ENCODE measurements at regions not wholly inside any gene's neighbourhood (a gene's known extent, or its start where the extent isn't known, plus 50 kb on each side); places are given as distances from the start of the nearest gene placed in this dataset.

- no peak for TF ChIP-seq CTCF (conservative IDR thresholded peaks at IDR 0.05; ENCODE audit: control insufficient read depth, insufficient read depth, low read depth, low read length)
- no peak for DNase-seq (ENCODE audit: low read depth)
- H3K4me3 ChIP-seq (ENCODE audit: control insufficient read depth, low read depth, low read length): no peak overlapping the region
Observed at GRCh38 chrX:98071331-98071730, 1187.6 kb downstream of the RPA4 start.

GRCh38 chrX:98077440-98077839 lies 1193.7 kb downstream of the RPA4 start:
- H3K4me3 ChIP-seq (ENCODE audit: control insufficient read depth, low read depth, low read length): no peak overlapping the region
- TF ChIP-seq CTCF (conservative IDR thresholded peaks at IDR 0.05; ENCODE audit: control insufficient read depth, insufficient read depth, low read depth, low read length): no peak
- DNase-seq (ENCODE audit: low read depth): no peak

GRCh38 chrX:98111684-98112083 lies 1228.0 kb downstream of the RPA4 start:
- DNase-seq (ENCODE audit: low read depth): no peak
- no peak overlapping the region for H3K4me3 ChIP-seq (ENCODE audit: control insufficient read depth, low read depth, low read length)
- TF ChIP-seq CTCF (conservative IDR thresholded peaks at IDR 0.05; ENCODE audit: control insufficient read depth, insufficient read depth, low read depth, low read length): no peak

GRCh38 chrX:98114021-98114420 lies 1230.3 kb downstream of the RPA4 start:
- TF ChIP-seq CTCF (conservative IDR thresholded peaks at IDR 0.05; ENCODE audit: control insufficient read depth, insufficient read depth, low read depth, low read length): no peak
- DNase-seq (ENCODE audit: low read depth): no peak
- no peak overlapping the region for H3K4me3 ChIP-seq (ENCODE audit: control insufficient read depth, low read depth, low read length)

GRCh38 chrX:98141466-98141865 lies 1257.8 kb downstream of the RPA4 start:
- no peak for TF ChIP-seq CTCF (conservative IDR thresholded peaks at IDR 0.05; ENCODE audit: control insufficient read depth, insufficient read depth, low read depth, low read length)
- H3K4me3 ChIP-seq (ENCODE audit: control insufficient read depth, low read depth, low read length): no peak overlapping the region
- DNase-seq (ENCODE audit: low read depth): no peak

GRCh38 chrX:98191003-98191402 lies 1307.3 kb downstream of the RPA4 start:
- no peak overlapping the region for H3K4me3 ChIP-seq (ENCODE audit: control insufficient read depth, low read depth, low read length)
- TF ChIP-seq CTCF (conservative IDR thresholded peaks at IDR 0.05; ENCODE audit: control insufficient read depth, insufficient read depth, low read depth, low read length): no peak
- DNase-seq (ENCODE audit: low read depth): no peak

GRCh38 chrX:98194036-98194435 lies 1310.3 kb downstream of the RPA4 start:
- no peak for DNase-seq (ENCODE audit: low read depth)
- TF ChIP-seq CTCF (conservative IDR thresholded peaks at IDR 0.05; ENCODE audit: control insufficient read depth, insufficient read depth, low read depth, low read length): no peak
- H3K4me3 ChIP-seq (ENCODE audit: control insufficient read depth, low read depth, low read length): no peak overlapping the region
